ENCODE measurements at regions not wholly inside any gene's neighbourhood (a gene's known extent, or its start where the extent isn't known, plus 50 kb on each side); places are given as distances from the start of the nearest gene placed in this dataset.

GRCh38 chr13:107113387-107113786, 545.5 kb upstream of the ARGLU1 start:
- no peak for TF ChIP-seq CTCF (conservative IDR thresholded peaks at IDR 0.05)
- no peak for TF ChIP-seq ZFX (IDR thresholded peaks at IDR 0.05)
- no peak overlapping the region for H3K27ac ChIP-seq

- no peak overlapping the region for H3K27ac ChIP-seq
- no peak for TF ChIP-seq CTCF (conservative IDR thresholded peaks at IDR 0.05)
- no peak for TF ChIP-seq ZFX (IDR thresholded peaks at IDR 0.05)
Measured at GRCh38 chr13:107111248-107111647, 543.3 kb upstream of the ARGLU1 start.

- H3K27ac ChIP-seq = no peak overlapping the region
- no peak for TF ChIP-seq ZFX (IDR thresholded peaks at IDR 0.05)
- no peak for TF ChIP-seq CTCF (conservative IDR thresholded peaks at IDR 0.05)
Measured at GRCh38 chr13:107104631-107105030, 536.7 kb upstream of the ARGLU1 start.

GRCh38 chr13:107102676-107103075, 534.7 kb upstream of the ARGLU1 start:
- TF ChIP-seq ZFX (IDR thresholded peaks at IDR 0.05) = no peak
- no peak for TF ChIP-seq CTCF (conservative IDR thresholded peaks at IDR 0.05)

GRCh38 chr13:107099661-107100060, 531.7 kb upstream of the ARGLU1 start:
- H3K27ac ChIP-seq = no peak overlapping the region
- TF ChIP-seq CTCF (conservative IDR thresholded peaks at IDR 0.05) (no peak), ZFX (IDR thresholded peaks at IDR 0.05) (no peak)

More at GRCh38 chr13:107102676-107103075, 534.7 kb upstream of the ARGLU1 start:
- H3K27ac ChIP-seq = no peak overlapping the region

GRCh38 chr13:107097916-107098315, 530.0 kb upstream of the ARGLU1 start:
- no peak for TF ChIP-seq CTCF (conservative IDR thresholded peaks at IDR 0.05)
- no peak for TF ChIP-seq ZFX (IDR thresholded peaks at IDR 0.05)
- H3K27ac ChIP-seq = no peak overlapping the region

- no peak overlapping the region for H3K27ac ChIP-seq
Measured at GRCh38 chr13:107095876-107096275, 527.9 kb upstream of the ARGLU1 start.

More at GRCh38 chr13:107095876-107096275, 527.9 kb upstream of the ARGLU1 start:
- TF ChIP-seq ZFX (IDR thresholded peaks at IDR 0.05) (no peak), CTCF (conservative IDR thresholded peaks at IDR 0.05) (no peak)

All from C4-2B (cell line).